ENCODE measurements at regions not wholly inside any gene's neighbourhood (a gene's known extent, or its start where the extent isn't known, plus 50 kb on each side); places are given as distances from the start of the nearest gene placed in this dataset.
"Not testable (repeated sequence)": the region's sequence is repeated elsewhere in the genome, so short reads cannot be mapped to it uniquely, and the experiment has no call there.

DNA sequence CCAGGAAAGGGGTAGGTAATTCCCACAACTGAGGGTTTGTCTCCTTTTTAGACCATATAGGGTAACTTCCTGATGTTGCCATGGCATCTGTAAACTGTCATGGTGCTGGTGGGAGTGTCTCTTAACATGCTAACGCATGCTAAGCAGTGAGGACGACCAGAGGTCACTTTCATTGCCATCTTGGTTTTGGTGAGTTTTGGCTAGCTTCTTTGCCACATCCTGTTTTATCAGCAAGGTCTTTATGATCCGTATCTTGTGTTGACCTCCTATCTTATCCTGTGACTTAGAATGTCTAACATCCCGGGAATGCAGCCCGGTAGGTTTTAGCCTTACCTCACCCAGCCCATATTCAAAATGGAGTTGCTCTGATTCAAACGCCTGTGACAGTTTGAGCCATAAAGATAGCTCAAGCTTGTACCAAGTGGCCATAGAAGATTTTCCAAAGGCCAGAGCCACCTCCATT is 176.0 kb upstream of the NAMPT start:
- DNase-seq (ENCODE audit: insufficient read length, low spot score), result no peak
- no peak for FAIRE-seq

DNA sequence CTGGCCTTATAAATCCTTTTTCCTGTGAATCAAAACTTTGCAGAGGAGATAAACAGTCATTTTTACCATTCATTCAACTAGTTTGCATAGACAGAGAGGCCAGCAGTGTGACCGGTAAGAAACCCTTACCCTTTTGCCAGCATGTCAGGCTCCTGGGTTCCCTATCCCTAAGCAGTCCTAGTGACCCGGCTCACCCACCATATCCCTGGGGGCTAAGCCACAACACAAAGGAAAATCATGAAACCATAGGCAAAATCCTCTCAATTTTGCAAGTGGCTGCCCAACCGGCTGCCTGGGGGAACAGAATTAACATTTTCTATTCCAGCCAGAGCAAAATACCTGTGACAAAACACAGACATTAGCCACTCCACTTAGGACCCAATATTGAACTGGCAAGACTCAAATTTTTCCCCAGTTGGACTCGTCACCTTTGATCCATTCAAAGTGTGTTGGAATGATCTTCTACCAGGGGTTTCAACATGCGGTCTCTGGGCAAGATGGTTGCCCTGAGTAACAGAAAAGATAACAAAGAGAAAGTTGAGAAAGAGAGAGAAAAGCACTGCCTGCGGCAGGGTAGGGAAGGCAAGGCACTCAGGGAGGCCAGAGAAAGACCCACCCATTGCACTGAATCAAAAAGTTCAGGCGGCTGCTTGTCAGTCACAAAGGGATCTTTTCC is 174.8 kb upstream of the NAMPT start:
- FAIRE-seq (no peak), DNase-seq (ENCODE audit: insufficient read length, low spot score) (no peak)

DNA sequence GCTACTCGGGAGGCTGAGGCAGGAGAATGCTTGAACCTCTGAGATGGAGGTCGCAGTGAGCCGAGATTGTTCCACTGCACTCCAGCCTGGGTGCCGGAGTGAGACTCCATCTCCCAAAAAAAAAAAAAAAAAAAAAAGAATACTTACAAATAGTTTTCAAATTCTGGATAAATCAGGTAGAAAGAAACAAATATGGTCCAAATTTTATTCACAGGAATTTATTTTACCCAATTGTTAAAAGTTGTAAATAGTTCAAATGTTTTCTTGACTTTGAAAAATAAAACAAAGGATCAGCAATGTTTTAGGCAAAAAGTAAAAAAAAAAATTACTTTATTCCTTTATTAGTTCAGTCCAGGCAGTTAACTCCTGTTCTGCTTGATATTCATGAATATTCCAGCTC is 172.9 kb upstream of the NAMPT start:
- no peak for DNase-seq (ENCODE audit: insufficient read length, low spot score)
- FAIRE-seq, result no peak

DNA sequence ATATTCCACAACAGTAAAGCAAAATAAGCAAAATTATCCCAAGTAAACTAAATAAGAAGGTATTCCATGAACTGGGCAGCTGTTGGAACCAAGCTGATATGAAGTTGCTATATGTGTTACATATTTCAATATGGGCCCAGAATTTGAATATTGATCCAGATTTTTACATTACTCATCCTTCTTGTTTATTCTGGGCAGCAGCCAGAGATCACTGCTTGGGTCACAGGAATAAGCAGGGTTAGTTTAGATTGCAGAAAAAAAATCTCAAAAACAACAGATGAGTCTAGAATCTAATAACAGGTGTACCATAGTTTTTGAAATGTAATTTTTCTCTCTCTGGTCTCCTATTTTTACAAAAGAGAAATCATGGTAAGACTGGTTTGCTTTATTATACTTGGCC is 171.5 kb upstream of the NAMPT start:
- DNase-seq (ENCODE audit: insufficient read length, low spot score), result no peak
- no peak for FAIRE-seq

DNA sequence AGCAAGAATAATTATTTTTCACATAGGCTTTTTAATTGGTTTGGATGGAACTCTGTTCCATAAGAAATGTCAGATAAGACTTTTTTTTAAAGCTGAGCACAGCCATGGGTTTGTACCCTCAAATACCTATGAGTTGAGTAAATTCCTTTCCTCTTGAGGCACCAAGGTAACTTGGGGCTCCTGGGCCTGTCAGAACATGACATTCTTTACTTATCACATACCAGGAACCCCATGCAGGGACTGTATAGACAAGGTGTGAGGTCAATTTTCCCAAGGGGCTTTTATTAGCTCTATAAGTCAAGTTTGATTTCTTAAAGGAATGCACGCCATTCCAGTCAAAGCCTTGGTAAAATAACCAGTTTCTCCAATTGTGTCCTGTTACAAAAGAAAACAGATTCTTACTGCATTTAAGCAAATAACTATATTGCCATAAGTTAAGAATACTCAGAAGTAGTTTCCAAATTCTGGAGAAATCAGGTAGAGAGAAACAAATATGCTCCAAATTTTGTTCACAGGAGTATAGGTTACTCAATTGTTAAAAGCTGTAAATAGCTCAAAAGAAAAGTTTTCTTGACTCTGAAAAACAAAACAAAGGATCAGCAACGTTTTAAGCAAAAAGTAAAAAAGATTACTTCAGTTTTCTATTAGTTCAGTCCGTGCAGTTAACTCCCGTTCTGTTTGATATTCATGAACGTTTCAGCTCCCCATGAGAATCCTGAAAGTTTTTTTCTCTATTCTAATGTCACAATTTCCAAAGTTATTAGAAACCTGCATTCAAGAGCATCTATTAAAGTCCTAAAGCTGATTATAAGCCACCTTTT is 167.5 kb upstream of the NAMPT start:
- DNase-seq (ENCODE audit: insufficient read length, low spot score) (no peak), FAIRE-seq (no peak)

DNA sequence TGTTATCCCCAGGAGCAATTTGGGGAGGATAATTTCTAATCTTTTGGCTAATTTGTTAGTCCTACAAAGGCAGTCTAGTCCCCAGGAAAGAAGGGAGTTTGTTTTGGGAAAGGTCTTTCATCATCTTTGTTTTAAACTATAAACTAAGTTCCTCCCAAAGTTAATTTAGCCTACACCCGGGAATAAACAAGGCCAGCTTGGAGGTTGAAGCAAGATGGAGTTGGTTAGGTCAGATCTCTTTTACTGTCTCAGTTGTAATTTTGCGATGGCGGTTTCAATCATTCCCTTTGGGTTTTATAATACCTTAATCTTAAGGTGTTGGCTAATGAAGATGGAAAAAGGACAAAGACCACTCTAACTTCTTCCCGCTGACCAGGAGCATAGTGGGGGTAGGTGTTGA is 166.4 kb upstream of the NAMPT start:
- FAIRE-seq, result no peak
- DNase-seq (ENCODE audit: insufficient read length, low spot score), result no peak

DNA sequence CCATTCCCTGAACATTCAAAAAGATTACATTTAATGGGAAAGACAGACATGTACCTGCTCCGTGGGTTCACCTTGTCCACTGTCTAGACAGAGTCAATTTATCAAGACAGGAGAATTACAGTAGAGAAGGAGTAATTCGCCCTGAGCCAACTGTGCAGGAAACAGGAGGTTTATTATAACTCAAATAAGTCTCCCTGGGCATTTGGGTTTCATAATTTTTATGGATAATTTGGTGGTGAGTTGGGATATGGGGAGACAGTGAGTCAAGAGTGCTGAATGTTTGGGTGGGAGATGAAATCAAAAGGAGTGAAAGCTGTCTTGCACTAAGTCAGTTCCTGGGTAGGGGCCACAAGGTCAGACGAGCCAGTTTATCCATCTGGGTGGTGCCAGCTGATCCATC is 165.9 kb upstream of the NAMPT start:
- FAIRE-seq (no peak), DNase-seq (ENCODE audit: insufficient read length, low spot score) (no peak)

DNA sequence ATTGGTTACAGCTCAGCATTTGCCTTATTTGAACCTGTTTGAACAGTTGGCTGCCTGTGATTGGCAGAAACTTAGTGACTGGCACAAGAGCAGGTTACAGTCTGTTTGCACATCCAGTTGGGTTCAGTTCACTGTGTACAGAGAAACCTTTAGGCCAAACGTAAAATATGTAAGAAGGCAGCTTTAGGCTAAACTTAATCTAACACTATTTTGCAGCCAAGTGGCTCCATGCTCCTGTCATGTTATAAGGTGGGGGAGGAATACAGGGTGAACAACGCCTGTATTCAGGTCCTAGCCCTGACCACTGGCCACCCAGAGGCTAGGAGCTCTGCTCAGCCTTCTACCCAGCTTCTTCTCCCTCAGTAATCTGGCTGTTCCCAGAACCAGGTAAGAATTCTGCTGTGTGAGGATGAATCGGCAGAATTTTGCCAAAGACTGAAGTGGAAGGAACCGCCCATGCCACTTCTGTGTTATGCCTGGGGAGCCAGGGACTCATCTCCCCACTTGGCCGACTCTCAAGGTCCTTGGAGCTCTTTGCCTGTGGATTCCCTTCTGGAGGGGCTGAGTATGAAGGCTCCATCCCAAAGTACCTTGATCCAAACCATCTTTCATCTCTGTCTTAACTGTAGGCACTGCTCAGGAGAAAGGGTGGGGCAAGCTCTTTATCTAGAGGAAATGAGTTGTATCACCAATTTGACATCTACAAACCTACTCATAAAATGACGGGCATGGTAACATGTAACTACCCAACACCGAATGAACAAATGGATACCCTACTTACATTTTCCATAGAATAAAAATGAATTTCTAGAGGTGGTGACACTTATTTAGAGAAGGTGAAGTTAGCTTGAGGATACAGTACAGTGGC is 164.4 kb upstream of the NAMPT start:
- DNase-seq (ENCODE audit: insufficient read length, low spot score), result no peak
- no peak for FAIRE-seq

DNA sequence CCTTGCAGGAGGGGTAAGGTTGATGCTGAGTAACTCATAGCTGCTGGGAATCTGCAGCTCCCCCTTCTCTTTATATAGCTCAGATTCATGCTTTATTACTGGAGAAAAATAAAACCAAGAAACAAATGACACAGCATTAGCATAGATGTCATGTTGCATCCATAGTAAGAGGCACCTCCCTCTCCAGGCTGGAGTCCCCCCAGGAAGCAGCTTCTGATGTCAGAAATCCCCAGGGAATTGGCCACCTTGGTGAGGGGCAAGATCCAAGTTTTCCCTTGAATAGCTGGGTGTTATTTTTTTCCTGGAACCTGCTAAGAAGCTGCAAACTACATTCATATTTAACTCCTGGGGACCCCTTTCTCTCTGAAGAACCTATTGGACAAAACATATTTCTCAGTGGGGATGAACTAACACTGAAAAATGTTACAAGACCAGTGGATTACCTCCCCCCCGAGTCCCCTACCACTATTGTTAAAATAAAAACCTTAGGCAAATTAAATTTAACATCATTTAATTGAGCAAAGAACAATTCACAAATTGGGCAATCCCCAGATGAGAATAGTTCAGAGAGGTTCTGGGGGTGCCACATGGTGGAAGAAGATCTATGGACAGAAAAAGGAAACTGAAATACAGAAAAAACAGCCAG is 163.7 kb upstream of the NAMPT start:
- FAIRE-seq (no peak), DNase-seq (ENCODE audit: insufficient read length, low spot score) (no peak)

DNA sequence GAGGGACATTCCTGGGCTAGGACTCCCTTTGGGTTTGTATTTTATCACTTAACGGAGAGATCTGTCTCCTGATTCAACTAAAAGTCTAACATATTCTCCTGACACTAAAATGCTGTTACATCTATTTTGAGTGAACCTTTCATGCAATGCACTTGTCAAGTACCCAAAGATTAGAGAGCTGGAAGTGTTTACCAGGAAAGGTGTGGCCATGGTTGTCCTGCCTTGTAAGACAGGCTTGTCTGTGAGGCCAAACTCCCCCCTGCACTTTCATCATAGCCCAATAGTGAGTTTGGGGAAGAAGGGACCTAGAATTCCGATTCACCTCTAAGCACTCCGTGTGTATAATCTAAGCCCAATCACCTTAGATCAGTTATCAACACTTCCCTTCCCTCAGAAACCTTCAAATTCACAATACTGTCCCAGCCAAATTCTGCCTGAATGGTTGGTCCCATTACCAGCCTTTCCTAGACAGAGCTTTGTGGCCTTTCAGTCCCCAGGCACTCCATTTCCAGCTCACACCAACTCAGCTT is 162.6 kb upstream of the NAMPT start:
- no peak for FAIRE-seq
- DNase-seq (ENCODE audit: insufficient read length, low spot score), result no peak

DNA sequence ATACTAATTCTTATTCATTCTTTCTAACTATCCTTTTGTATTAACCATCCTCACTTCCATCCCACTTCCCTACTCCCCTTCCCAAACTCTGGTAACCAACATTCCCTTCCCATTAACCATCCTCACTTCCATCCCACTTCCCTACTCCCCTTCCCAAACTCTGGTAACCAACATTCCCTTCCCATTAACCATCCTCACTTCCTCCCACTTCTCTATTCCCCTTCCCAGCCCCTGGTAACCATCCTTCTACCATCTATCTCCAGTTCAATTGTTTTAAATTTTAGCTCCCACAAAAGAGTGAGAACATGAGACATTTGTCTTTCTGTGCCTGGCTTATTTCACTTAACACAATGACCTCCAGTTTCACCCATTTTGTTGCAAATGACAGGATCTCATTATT is 160.6 kb upstream of the NAMPT start:
- not testable (repeated sequence) for DNase-seq (ENCODE audit: insufficient read length, low spot score); FAIRE-seq

DNA sequence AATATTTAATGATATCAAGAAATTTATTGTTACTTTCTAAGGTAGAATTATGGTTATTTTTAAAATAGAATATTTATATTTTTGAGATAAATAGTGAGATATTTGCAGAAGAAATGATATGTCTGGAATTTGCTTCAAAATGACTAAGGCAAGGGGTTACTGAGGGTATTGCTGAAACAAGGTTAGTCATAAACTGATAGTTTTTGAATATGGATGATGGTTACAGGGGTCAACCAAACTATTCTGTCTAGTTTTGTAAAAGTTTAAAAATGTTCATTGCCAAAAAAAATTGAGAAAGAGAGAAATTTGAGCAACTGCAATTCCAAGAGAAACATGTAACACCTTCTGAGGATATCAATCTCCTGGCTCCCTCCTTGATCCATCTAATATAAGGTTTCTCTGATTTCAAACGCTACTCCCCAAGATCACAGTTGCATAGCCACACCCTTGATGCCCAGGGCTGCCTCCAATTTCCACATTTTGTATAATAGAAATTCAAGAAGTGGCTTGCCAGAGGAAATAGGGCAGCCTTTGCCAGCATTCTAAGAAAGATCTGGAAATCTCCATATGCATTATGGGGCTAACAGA is 159.4 kb upstream of the NAMPT start:
- DNase-seq (ENCODE audit: insufficient read length, low spot score) (no peak), FAIRE-seq (no peak)

DNA sequence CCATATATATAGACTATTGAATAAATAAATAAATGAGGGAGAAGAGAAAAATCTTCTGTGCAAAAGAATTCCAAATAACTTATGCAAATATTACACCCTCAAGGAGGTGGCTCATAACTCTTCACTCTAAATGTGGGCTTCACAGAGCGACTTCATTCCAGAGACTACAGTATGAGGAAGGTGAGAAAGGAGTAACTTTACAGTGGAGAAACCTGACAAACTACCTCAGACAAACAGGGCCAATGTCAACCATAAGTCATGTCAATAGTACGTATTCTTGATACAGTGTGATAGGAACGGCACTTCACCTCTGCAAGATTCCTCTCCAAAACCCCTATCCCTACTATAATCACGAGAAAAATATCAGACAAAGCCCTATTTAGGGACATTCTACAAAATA is 158.4 kb upstream of the NAMPT start:
- DNase-seq (ENCODE audit: insufficient read length, low spot score), result no peak
- no peak for FAIRE-seq

DNA sequence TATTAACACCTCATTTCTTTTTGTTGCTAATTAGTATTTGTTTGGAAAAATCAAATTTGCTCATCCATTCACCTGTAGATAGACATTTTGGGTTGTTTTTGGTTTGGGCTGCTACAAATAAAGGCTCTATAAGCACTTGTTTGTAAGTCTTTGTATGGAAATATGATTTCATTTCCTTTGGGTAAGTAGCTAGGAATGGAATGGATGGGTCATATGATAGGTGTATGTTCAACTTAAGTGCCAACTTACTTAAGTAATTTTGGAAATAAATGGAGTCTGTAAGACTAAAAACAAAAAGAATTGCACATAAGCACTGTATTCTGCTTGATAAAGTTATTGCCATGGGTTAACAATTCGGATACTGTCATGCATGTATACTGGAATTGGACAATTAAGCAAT is 157.7 kb upstream of the NAMPT start:
- FAIRE-seq (no peak), DNase-seq (ENCODE audit: insufficient read length, low spot score) (no peak)

DNA sequence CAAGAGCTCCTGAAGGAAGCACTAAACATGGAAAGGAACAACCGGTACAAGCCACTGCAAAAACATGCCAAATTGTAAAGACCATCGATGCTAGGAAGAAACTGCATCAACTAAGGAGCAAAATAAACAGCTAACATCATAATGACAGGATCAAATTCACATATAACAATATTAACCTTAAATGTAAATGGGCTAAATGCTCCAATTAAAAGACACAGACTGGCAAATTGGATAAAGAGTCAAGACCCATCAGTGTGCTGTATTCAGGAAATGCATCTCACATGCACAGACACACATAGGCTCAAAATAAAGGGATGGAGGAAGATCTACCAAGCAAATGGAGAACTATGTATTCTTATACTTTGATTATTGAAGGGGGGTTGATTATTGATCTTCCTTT is 156.6 kb upstream of the NAMPT start:
- DNase-seq (ENCODE audit: insufficient read length, low spot score); FAIRE-seq: not testable (repeated sequence)

DNA sequence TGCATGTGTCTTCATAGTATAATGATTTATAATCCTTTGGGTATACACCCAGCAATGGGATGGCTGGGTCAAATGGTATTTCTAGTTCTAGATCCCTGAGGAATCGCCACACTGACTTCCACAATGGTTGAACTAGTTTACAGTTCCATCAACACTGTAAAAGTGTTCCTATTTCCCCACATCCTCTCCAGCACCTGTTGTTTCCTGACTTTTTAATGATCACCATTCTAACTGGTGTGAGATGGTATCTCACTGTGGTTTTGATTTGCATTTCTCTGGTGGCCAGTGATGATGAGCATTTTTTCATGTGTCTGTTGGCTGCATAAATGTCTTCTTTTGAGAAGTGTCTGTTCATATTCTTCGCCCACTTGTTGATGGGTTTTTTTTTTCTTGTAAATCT is 152.2 kb upstream of the NAMPT start:
- FAIRE-seq; DNase-seq (ENCODE audit: insufficient read length, low spot score): not testable (repeated sequence)

DNA sequence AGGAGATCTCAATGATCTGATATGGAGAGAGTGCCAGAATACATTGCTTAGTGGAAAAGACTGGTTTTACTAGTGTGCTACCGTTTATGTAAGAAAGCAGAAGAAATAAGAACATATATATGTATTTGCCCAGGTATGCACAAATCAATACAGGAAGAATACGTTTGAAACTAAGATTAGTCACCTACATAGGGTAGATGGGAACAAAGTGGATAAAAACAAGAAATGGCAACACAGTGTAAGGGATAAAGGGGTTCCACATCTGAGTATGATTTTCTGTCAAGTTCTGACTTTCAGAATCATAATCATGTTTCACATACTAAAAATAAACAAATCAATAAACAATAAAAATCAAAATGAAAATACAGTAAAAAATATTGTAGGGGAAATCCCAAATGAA is 148.6 kb upstream of the NAMPT start:
- no peak for DNase-seq (ENCODE audit: insufficient read length, low spot score)
- FAIRE-seq, result no peak

DNA sequence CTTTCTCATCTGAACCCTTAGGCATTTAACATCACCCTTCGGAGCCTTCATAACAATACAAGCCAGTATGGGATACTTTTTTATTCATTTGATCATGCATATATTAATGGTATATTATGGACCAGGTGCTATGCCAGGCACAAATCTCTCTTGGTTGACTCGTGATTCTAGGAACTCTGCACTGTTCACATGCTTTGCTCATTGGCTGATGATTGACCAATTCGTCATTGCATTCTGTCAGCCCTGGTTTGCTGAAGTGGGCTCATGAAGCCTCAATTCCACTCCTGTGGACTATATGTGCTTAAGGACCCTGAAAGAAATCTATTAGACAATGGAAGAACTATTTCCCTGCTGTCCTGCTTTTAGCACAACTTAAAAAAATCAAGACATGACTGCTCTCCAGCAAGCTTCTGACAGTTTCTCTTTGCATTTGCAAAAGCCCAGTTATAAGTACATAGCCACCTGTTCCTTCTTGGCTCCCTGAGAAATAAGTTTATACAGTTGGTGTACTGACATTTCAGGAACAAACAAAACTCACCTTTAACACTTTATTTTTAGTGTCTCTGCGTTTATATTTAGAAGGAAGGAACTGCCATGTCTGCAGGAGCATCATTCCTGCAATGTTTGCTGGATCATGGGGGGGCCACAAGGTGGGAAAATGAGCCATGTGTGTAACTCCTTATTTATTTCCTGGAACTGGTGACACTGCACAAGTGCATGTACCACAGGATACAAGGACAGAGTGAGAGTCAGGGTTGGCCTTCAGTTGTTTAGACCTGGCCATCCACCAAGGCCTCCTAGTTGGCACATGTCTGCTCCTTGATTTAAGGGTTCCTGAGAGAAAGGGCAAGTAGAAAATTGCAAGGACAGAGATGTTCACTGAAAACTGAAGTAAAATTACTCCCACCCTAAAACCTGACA is 146.0 kb upstream of the NAMPT start:
- DNase-seq (ENCODE audit: insufficient read length, low spot score), result no peak
- no peak for FAIRE-seq

DNA sequence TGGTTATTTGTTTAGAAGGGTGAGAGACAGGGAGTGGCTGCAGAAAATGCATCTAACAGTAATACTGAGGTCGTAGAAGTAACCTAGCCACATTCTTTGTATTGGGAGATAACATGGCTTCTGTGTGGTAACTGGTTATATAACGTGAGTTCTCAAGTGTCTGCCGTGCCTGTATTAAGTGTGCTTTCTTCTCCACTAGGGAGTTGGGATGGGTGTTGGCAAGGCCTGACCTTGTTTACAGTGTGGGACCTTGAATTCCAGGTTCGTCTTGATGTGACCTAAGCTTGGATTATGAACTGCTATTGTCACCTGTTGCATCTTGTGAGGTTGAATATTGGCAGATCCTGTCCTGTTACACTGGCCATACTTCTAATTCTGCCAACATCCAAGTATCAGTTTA is 145.3 kb upstream of the NAMPT start:
- no peak for DNase-seq (ENCODE audit: insufficient read length, low spot score)
- FAIRE-seq, result no peak
